ENCODE measurements at regions not wholly inside any gene's neighbourhood (a gene's known extent, or its start where the extent isn't known, plus 50 kb on each side); places are given as distances from the start of the nearest gene placed in this dataset.

DNA sequence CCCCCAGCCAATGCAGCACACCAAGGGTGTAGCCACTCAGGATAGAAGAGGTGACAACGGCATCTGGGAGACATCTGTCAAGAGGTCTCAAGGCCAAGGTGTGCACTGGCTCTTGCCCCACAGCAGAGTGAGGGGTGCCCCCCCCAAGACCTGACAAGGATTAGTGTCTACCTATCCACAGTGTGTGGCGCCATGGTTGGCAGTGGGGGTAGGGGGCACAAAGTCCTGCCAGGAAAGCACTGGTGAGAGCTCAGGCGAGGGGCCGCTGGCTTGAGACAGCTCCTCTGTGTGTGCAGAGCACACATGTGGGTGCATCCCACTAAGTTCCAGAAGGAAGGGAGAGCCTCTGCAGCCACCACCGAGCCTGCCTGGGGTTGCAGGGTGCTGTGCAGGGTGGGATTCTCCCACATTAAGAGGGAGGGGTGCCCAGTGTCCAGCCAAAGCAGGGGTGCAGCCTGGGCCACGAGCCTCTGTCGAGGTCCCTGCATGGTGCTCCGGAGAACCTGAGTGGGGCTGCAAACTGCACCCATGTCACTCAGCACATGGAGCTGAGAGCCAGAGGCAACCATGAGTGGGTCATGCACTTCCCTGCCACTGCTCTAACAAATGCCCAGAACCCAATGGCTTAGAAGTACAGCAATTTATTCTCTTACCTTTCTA, 311.2 kb upstream of the HDAC4 start:
- DNase-seq (ENCODE audit: low read depth in 1 of 2, low spot score in 1 of 2): no peak
- Histone ChIP-seq H3K27ac (replicated peaks) (no peak overlapping the region), H3K4me3 (replicated peaks; ENCODE audit: insufficient read depth, low read length) (no peak overlapping the region), H3K27me3 (ENCODE audit: insufficient read depth, poor library complexity, severe bottlenecking) (no peaks in the 10 kb centered on the region)
- TF ChIP-seq, protein P1, sequence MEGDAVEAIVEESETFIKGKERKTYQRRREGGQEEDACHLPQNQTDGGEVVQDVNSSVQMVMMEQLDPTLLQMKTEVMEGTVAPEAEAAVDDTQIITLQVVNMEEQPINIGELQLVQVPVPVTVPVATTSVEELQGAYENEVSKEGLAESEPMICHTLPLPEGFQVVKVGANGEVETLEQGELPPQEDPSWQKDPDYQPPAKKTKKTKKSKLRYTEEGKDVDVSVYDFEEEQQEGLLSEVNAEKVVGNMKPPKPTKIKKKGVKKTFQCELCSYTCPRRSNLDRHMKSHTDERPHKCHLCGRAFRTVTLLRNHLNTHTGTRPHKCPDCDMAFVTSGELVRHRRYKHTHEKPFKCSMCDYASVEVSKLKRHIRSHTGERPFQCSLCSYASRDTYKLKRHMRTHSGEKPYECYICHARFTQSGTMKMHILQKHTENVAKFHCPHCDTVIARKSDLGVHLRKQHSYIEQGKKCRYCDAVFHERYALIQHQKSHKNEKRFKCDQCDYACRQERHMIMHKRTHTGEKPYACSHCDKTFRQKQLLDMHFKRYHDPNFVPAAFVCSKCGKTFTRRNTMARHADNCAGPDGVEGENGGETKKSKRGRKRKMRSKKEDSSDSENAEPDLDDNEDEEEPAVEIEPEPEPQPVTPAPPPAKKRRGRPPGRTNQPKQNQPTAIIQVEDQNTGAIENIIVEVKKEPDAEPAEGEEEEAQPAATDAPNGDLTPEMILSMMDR (IDR thresholded peaks at IDR 0.05; ENCODE audit: insufficient read depth, low read length): no peak
- TF ChIP-seq GABPA (IDR thresholded peaks at IDR 0.05; ENCODE audit: low read depth): no peak
- no peak for TF ChIP-seq SPI1 (IDR thresholded peaks at IDR 0.05; ENCODE audit: borderline replicate concordance, low read depth)
- no peak for TF ChIP-seq POLR2AphosphoS5 (IDR thresholded peaks at IDR 0.05; ENCODE audit: low read depth)
- TF ChIP-seq, protein P2, sequence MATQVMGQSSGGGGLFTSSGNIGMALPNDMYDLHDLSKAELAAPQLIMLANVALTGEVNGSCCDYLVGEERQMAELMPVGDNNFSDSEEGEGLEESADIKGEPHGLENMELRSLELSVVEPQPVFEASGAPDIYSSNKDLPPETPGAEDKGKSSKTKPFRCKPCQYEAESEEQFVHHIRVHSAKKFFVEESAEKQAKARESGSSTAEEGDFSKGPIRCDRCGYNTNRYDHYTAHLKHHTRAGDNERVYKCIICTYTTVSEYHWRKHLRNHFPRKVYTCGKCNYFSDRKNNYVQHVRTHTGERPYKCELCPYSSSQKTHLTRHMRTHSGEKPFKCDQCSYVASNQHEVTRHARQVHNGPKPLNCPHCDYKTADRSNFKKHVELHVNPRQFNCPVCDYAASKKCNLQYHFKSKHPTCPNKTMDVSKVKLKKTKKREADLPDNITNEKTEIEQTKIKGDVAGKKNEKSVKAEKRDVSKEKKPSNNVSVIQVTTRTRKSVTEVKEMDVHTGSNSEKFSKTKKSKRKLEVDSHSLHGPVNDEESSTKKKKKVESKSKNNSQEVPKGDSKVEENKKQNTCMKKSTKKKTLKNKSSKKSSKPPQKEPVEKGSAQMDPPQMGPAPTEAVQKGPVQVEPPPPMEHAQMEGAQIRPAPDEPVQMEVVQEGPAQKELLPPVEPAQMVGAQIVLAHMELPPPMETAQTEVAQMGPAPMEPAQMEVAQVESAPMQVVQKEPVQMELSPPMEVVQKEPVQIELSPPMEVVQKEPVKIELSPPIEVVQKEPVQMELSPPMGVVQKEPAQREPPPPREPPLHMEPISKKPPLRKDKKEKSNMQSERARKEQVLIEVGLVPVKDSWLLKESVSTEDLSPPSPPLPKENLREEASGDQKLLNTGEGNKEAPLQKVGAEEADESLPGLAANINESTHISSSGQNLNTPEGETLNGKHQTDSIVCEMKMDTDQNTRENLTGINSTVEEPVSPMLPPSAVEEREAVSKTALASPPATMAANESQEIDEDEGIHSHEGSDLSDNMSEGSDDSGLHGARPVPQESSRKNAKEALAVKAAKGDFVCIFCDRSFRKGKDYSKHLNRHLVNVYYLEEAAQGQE (IDR thresholded peaks at IDR 0.05; ENCODE audit: insufficient replicate concordance, low read depth): no peak

DNA sequence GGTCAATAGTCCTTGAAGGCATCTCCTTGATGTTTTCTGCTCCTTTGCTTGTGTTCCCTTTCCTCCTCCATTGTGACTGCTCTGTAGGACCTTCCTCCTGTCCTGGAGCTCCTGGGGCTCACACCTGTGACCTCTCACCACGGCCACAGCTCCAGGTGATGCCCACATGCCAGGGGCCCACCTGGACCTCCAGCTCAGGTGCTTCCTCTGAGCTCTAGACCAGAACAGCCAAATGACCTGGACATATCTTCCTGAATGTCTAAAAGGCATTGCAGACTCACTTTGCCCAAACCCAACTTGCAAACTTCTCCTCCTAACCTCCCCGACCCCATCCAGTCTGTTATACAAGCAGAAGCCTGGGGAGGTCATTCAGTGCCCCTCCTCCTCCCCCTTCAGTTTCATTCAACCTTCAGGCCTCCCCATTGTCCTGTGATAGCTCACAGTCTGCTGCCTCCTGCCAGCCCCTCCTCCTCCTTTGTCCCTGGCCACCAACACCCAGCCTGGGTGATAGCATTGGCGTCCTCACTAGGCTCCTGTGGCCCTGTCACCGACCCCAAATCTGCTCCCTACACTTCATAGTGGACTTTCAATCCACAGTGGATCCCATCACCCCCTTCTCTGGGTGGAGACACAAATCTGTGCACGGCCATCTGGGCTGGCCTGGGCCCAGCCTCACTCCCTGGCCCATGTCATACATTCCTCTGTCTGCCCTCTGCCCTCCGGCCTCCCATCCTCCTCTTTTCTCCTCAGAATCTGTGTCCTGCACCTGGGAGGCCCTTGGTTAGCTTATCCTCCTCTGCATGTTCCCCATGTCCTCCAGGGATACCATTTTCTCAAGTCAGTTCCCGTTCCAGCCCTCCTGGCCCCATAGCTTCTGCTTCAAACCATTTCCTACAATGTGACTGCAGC, 310.4 kb upstream of the HDAC4 start:
- no peak overlapping the region for H3K27ac ChIP-seq (replicated peaks)
- no peak overlapping the region for H3K4me3 ChIP-seq (replicated peaks; ENCODE audit: insufficient read depth, low read length)
- no peaks in the 10 kb centered on the region for H3K27me3 ChIP-seq (ENCODE audit: insufficient read depth, poor library complexity, severe bottlenecking)
- DNase-seq (ENCODE audit: low read depth in 1 of 2, low spot score in 1 of 2): no peak
- TF ChIP-seq SPI1 (IDR thresholded peaks at IDR 0.05; ENCODE audit: borderline replicate concordance, low read depth) (no peak), POLR2AphosphoS5 (IDR thresholded peaks at IDR 0.05; ENCODE audit: low read depth) (no peak), GABPA (IDR thresholded peaks at IDR 0.05; ENCODE audit: low read depth) (no peak)
- TF ChIP-seq, protein P2 (IDR thresholded peaks at IDR 0.05; ENCODE audit: insufficient replicate concordance, low read depth): no peak
- TF ChIP-seq, protein P1 (IDR thresholded peaks at IDR 0.05; ENCODE audit: insufficient read depth, low read length): no peak

DNA sequence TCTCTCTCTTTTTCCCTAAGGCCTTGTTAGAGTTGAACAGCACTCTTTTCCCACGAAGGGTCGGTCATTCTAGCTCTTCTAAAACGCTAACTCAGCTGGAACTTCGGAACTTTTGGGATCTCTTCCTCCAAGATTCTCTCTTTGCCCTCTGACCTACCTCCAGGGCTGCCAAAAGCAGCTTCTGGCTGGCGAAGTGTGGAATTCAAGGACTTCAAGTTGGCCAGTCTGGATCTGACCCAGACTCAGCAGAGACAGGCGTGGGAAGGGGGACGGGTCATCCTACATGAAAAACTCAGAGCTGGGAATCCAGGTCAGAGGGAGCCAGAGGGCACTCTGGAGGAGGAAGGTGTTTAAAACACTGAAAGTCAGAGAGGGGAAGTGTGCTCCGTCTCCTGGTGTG, 305.5 kb upstream of the HDAC4 start:
- TF ChIP-seq, protein P2 (IDR thresholded peaks at IDR 0.05; ENCODE audit: insufficient replicate concordance, low read depth): no peak
- TF ChIP-seq SPI1 (IDR thresholded peaks at IDR 0.05; ENCODE audit: borderline replicate concordance, low read depth): no peak
- TF ChIP-seq GABPA (IDR thresholded peaks at IDR 0.05; ENCODE audit: low read depth): no peak
- no peak for TF ChIP-seq POLR2AphosphoS5 (IDR thresholded peaks at IDR 0.05; ENCODE audit: low read depth)
- TF ChIP-seq, protein P1 (IDR thresholded peaks at IDR 0.05; ENCODE audit: insufficient read depth, low read length): no peak
- no peaks in the 10 kb centered on the region for H3K27me3 ChIP-seq (ENCODE audit: insufficient read depth, poor library complexity, severe bottlenecking)
- no peak for DNase-seq (ENCODE audit: low read depth in 1 of 2, low spot score in 1 of 2)
- no peak overlapping the region for H3K4me3 ChIP-seq (replicated peaks; ENCODE audit: insufficient read depth, low read length)
- no peak overlapping the region for H3K27ac ChIP-seq (replicated peaks)
